Jurkat, Clone E6-1 (cell line): ENCODE measurements at regions not wholly inside any gene's neighbourhood (a gene's known extent, or its start where the extent isn't known, plus 50 kb on each side); places are given as distances from the start of the nearest gene placed in this dataset.
"Not testable (repeated sequence)": the region's sequence is repeated elsewhere in the genome, so short reads cannot be mapped to it uniquely, and the experiment has no call there.

Source experiments
- DNase-seq: peaks from one replicate; pipeline ENCODE4 v3.0.0-alpha.2; 2011; ENCODE audit warnings: low read depth, low spot score
- H3K4me3 ChIP-seq: 2 replicates; pipeline ENCODE4 v1.5.1; 2011; ENCODE audit warnings: mild to moderate bottlenecking, low read length, control low read depth, moderate library complexity

DNA sequence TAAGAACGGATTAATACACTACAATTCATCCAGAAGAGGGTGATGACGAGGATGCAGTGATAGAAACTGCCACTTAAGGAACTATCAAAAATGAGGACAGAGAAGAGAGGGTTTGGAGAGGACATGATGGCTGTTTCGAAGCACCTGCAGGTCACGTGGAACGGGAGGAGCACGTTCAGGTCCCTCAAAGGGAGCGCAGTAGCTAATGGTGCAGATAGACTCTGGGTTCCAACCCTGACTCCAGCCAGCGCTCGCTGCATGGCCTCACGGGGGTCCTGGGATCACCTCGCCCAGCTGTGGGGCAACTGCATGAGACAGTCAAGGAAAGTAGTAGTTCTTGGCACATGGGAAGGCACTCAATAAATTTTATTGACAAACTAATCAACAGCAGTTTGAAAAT is 208.6 kb upstream of the RNF32 start:
- no peak for DNase-seq
- no peak overlapping the region for H3K4me3 ChIP-seq

DNA sequence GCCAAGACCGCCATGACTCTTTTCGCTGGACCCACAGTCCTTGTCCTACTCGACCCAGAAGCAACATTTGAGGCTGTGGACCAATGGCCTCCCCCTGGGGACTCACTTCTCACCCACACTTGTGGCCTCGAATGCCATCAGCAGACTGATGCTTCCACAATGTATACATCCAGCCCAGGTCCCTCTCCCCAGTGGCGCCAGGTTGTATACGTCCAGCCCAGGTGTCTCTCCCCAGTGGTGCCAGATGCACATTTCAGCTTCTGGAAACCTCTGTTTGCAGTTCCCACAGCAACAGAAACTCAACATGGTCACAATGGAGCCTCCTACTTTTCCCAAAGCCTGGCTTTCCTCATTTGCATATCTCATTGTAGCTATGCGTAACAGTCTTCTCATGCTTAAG is 210.5 kb upstream of the RNF32 start:
- DNase-seq: no peak
- no peak overlapping the region for H3K4me3 ChIP-seq

DNA sequence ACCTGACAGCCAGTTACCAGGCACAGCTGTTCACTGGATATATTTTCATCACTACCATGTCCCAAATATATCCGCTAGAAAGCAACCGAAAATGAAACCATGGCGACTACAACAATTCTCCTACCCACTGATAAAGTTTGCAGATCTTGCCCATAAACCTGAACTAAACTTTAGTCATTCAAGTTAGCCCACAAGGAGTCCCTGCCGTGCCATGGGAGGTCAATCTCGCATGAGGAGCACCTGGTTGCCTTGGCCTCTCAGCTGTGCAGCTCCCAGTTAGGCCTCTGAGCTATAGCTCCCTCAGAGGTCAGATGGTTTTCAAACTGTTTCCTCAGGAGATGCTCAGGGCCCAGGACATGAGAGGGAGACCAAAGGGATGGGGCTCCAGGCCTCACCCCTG is 211.1 kb upstream of the RNF32 start:
- DNase-seq: no peak
- H3K4me3 ChIP-seq: no peak overlapping the region

DNA sequence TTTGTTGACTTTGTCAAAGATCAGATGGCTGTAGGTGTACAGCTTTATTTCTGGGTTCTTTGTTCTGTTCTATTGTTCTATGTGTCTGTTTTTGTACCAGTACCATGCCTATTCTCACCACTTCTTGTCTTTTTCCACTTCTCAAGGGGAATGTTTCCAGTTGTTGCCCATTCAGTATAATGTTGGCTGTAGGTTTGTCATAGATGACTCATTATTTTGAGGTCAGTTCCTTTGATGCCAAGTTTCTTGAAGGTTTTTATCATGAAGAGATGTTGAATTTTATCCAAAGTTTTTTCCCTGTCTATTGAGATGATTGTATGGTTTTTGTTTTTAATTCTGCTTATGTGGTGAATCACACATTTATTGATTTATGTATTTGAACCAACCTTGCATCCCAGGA is 216.7 kb upstream of the RNF32 start:
- no peak overlapping the region for H3K4me3 ChIP-seq
- no peak for DNase-seq

DNA sequence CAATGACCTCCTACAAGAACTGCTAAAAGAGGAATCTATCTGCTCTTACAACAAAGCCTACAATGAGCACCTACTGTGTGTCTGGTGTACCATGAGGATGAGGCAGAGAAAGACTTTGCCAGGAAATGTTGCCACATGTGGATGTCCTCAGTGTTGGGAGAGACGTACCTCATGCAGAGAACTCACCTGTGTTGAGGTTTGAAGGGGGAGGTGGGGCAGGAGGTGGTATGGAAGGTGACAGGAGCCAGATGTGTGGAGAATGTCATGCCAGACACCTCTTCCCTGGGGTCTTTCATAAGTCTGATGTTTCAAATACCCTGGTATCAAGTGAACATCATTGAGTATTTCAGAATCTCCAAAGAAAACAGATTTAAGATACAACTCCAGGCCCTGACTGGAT is 220.1 kb upstream of the RNF32 start:
- H3K4me3 ChIP-seq: no peak overlapping the region
- no peak for DNase-seq

DNA sequence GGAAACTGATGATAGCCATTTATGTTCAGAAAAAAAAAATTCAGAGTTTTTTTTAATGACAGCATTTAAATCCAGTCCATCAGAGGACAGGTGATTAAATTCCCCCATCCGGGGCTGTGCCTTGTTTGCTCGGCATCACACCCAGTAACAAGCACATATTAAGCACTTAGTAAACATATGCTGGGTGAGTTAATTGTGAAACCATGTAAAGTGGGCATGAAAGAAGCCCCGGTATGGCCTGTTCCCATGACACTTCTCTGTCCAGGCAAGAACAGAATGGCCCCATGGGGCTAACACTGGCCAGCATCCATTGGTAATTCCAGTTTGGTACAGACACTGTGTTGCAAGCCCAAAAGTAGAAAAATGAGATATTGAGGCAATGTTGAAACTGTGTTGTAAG is 220.8 kb upstream of the RNF32 start:
- no peak for DNase-seq
- H3K4me3 ChIP-seq: no peak overlapping the region

DNA sequence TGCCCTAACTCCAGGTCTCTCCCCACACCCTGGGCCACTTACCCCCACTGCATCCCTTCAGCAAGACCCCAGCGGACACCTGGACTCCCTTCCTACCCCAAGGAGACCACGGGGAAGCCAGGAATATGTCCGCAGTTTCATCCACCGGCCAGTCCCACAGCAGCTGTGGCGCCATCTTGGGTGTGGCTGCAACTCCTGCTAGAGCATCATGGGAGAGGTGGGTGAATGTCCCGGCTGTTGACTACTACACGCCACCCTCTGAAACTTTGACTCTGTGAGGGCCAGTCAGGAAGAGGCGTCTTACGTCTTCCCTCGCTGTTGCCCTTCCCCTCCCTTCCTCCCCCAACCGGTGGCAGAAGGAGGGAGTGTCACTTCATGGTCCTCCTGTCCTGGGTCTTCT is 238.3 kb upstream of the RNF32 start:
- no peak overlapping the region for H3K4me3 ChIP-seq
- no peak for DNase-seq

DNA sequence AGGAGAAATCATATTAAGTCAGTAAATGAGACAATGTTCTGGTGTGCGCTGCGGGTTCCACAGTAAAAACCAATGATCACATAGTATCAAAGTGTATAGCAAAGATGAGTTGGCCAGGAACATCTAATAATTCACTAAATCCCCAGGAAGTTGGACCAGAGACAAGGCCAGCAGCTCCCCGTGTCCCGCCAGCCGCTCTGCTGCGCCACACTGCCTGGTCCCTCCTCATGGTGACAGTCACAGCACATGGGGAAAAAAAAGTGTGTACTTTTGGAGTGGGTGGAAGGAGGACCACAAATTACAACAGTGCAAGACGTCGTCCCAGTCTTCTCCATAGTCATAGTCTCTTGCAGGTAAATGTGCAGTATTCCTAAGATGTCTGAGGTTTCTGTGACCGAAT is 239.0 kb upstream of the RNF32 start:
- no peak for DNase-seq
- no peak overlapping the region for H3K4me3 ChIP-seq

DNA sequence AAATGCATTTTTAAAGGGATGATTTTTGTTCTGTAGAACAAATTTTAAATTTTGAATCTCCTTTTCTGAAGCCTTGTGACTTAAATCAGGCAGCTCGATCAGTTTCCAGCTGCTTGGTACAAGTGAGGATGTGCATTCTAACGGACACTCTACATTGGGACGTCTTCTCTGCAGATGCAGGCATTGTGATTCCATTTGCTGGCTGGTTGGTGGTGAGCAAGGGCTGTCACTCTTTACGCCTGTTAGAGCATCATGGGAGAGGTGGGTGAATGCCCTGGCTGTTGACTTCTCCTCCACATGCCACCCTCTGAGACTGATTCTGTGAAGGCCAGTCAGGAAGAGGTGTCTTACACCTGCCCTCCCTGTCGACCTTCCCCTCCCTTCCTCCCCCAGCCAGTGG is 240.5 kb upstream of the RNF32 start:
- no peak overlapping the region for H3K4me3 ChIP-seq
- DNase-seq: no peak

DNA sequence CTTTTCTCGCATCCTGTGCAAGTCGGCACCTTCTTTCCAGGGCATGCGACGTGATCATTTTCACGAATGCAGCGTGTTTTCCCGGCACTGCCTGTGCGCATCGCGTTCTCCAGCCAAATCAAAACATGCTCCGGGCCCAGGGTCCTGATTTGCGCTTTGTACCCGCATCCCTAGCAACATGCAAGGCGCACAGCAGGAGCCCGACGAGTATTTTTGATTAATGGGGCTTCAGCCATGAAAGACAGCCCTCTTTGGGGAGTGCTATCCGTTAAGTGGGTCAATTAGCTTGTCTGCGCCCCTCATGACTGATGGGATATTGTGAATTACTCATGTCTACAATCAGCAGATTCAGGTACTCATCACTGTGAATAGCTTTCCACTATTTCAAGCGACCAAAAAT is 243.3 kb upstream of the RNF32 start:
- H3K4me3 ChIP-seq: no peak overlapping the region
- no peak for DNase-seq

DNA sequence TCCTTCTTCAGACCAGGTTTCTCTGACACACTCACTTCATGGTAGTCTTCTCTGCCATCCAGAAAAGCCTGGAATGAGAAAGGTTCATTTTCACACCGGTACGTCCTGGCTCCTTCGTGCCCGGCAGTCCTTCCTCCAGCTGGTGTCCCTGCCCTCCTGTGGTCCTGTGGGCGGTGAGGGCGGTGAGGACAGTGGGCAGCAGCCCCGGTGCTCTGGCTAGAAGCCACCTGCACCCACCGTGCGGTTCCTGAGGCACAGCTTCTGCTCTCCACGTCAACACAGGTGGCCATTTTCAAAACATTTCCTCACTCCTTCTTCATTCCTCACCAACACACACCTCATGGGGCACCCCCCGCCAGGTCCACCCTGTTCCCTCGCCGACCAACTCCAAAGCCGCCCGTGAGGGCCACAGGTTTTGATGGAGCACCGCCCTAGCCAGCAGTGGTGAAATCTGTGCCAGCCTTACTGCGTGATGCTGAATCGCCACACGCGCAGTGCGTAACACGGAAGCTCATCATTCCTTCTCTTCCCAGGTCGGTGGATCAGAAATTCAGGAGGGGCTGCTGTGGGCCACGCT is 251.4 kb upstream of the RNF32 start:
- H3K4me3 ChIP-seq: no peak overlapping the region
- no peak for DNase-seq

DNA sequence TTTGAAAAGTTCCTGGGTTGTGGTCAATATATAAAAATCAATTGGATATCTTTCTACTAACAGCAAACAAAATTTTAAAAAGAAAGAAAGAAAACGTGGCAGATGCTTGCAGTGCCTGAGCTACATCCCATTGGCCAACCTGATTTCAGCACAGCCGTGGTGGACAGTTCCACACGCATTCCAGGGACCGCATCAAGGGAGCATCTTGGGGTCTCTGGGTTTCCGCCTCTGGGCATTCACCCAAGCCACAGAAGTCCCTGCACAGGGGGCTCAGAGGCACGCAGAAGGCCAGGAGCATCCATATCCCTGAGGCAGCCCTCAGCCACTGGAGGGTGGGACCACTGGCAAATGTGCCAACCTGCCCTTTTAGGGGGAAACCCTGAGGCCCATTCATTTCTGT is 254.5 kb upstream of the RNF32 start:
- H3K4me3 ChIP-seq: no peak overlapping the region
- peak; percentile 10 for DNase-seq

DNA sequence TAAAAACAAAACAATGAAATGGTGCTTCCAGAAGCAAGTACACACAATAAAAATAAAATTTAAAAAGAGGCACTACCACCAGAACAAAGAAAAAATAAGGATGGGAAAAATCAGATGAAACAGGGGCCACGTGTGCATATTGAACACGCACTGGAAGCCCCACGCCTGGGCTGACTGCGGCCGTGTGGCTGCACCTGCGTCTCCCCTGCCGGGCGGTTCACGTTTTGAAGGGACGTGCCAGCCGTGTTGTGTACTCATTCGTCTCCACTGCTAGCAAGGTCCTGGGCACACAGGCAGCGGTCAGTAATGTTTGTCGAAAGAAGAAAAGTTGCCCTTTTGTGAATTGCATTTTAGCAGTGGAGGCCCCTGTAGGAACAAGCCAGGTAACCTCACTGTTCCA is 255.9 kb upstream of the RNF32 start:
- no peak for DNase-seq
- no peak overlapping the region for H3K4me3 ChIP-seq

DNA sequence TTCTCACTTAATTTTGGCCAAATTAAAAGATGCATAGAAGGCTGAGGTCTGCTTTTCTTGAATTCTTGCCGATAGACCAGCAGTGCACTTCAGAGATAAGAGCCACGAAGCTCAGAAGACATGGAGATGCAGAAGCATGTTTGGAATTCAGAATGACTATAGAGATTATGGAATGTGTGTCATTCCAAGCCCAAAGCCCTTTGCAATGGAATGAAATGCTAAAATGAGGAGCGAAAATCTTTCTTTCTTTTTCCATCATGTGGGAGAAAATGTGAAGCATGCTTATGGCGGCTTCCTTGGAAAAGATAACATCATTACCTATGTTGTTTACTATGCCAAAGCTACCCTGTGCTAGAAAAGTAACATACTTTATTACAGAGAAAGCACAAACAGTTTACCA is 257.0 kb upstream of the RNF32 start:
- DNase-seq: no peak
- no peak overlapping the region for H3K4me3 ChIP-seq

DNA sequence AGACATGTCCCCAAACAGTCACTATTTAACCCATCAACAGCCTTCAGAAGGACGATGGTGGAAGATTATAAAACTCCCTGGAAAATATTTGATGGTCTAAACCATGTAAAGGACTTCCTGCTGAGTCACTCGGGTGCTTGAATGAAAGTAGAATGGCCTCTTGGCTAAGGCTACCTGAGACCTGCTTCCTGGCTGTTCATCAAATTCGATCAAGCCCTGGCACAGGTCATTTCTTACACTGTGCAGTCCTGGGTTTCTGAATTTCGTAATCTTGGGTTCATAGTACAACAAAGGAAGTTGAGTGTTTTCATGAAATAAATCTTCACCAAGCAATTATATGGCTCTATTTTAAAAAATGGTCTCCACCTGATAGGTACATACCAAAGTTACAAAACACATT is 260.3 kb upstream of the RNF32 start:
- DNase-seq: no peak
- no peak overlapping the region for H3K4me3 ChIP-seq

DNA sequence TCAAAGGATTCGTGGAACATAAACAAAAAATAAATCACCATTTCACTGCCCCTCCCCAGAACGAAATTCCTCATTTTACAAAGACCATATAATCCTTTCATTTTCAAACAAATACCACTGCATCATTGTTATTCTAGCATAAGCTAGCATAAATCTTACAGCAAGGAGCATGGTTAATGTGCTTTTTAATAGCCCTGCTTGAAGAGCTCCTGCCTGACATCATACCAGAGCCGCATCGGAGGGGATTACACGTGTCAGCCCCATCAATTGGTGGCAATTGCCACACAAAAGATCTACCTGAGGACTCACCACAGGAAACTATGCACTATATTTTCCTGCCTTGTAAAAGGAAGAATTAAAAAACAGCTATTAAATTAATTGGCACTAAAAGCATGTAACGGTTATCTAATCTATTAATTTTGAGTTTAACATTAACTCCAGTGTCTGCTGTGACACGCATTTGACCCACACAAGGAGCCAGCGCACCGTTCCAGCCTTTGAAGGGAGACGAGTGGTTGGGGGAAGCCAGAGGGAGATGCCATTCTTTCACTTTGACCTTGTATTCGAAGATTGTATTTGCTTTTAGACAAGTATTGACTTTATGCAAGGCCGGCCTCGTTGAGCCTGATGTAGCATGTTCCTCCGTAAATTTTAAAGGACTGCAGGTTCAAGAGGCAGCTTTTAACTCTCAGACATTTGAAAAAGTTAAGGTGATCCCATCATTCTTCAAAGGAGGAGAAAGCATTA is 261.1 kb upstream of the RNF32 start:
- H3K4me3 ChIP-seq: no peak overlapping the region
- no peak for DNase-seq

DNA sequence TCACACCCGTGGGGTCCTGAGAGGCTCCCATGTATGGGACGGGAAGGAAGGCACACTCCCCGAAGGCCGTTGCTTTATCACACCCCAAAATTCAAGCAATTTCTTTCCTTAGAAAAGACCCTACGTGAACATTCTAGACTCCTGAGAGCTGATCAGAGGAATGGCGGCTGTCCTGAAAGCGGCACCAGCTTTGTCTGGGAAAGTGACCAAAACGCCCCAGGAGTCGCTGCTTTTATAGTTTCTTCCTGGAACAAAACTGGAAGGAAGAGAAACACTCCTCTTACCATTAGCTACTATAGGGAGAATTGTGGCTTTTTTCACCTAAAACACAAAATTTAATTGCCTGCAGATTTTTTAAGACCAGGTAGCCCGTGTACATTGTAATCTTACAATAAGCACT is 261.8 kb upstream of the RNF32 start:
- no peak for DNase-seq
- no peak overlapping the region for H3K4me3 ChIP-seq

DNA sequence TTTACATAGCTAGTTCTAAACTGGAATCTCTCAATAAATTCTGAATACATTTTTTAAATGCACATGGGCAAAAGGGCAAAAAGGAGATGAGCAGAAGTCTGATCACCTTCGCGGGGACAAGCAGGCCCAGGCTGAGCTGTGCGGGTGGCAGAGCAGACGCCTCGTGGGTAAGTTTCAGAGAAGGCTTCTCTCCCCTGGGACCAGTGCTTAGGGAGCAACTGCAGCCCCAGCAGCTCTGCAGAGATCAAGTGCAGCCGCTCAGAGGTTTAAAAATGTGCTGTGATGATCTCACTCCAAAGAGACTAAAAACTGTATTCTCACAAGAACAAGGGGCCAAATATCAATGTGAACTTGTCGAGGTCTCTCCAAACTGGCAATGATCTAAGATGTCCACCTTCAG is 264.3 kb upstream of the RNF32 start:
- no peak for DNase-seq
- no peak overlapping the region for H3K4me3 ChIP-seq

DNA sequence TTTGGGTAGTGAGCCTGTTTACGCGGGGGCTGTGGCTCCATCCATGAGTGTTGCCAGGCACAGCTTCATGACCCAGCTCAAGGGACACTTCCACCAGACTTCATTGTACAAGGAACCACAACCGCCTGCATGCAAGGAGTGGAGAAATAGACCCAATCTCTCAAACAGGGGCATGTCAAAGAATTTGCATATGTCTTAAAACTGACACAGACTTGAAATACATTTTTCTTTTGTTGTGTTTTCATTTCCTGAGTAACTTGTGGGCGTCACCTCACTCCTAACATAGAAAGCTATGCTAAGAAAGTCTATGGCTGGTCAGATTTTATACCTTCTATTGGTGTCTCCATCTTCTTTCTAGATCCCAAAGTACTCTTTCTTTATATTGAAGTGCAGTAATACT is 266.2 kb upstream of the RNF32 start:
- H3K4me3 ChIP-seq: no peak overlapping the region
- no peak for DNase-seq

DNA sequence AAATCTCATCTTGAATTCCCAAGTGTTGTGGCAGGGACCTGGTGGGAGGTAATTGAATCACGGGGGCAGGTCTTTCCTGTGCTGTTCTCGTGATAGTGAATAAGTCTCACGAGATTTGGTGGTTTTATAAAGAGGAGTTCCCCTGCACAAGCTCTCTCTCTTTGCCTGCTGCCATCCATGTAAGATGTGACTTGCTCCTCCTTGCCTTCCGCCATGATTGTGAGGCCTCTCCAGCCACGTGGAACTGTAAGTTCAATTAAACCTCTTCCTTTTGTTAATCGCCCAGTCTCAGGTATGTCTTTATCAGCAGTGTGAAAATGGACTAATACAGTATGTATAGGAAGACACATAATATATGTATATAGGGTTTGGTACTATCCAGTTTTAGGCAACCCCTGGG is 270.6 kb upstream of the RNF32 start:
- not testable (repeated sequence) for H3K4me3 ChIP-seq, DNase-seq

DNA sequence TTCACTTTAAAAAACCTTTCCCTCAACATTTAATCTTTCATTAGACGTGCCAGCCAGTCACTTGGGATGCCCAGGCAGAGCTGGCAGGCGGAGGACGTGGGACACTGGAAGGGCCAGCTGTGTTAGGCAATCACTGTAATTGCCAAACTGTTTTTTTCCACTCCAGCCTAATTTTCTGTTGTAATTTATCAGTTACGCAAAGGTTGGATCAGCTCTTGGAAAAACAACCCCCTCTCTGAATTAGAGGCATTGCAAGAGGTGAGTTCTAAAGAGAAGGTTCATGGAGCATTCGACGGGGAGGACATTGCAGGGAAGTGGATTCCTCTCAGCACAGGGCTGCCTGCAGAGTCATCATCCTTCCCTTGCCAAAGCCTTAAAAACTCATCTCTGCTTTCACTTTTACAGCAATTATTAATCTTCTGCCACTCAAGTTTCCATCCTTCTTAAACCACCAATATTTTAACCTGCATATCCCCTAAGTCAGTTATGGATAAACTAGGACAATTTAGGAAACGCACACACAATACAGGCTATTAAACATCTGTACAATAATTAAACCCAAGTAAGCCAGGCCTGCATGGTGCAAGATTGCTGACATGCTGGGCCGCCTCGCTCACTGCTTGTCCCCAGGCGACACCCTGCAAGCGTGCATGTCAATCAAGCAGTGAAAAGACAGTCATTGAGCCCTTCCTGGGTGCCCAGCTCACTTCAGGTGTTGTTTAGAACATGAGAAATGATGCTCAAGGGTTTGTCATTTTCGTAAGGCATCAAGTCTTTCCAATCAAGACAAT is 272.3 kb upstream of the RNF32 start:
- DNase-seq: no peak

More for the DNA sequence above, 272.3 kb upstream of the RNF32 start:
- H3K4me3 ChIP-seq: no peak overlapping the region
